ENCODE measurements at regions not wholly inside any gene's neighbourhood (a gene's known extent, or its start where the extent isn't known, plus 50 kb on each side); places are given as distances from the start of the nearest gene placed in this dataset.

DNA sequence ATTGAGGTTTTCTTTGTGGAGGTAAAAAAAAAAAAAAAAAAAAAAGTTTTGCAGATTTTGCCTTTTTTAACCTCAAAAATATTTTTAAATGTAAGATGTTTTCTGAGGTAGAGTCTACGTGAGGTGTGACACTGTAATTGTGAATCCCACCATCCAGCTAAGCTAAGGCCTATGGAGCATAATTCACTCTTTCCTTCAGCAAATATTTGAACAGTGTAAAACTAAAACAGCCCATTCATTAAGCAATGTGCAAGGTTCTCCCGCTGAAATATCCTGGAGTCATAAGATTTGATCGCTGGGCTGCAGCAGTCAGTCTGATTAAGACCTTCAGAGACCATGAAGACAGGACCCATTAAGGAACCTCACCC lies 105.1 kb downstream of the HNRNPLL start:
- TF ChIP-seq POLR2A (IDR thresholded peaks at IDR 0.05), result no peak
- TF ChIP-seq, protein P1, sequence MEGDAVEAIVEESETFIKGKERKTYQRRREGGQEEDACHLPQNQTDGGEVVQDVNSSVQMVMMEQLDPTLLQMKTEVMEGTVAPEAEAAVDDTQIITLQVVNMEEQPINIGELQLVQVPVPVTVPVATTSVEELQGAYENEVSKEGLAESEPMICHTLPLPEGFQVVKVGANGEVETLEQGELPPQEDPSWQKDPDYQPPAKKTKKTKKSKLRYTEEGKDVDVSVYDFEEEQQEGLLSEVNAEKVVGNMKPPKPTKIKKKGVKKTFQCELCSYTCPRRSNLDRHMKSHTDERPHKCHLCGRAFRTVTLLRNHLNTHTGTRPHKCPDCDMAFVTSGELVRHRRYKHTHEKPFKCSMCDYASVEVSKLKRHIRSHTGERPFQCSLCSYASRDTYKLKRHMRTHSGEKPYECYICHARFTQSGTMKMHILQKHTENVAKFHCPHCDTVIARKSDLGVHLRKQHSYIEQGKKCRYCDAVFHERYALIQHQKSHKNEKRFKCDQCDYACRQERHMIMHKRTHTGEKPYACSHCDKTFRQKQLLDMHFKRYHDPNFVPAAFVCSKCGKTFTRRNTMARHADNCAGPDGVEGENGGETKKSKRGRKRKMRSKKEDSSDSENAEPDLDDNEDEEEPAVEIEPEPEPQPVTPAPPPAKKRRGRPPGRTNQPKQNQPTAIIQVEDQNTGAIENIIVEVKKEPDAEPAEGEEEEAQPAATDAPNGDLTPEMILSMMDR (IDR thresholded peaks at IDR 0.05), result no peak
